IPS-NIHi11 (cell line): ENCODE measurements at regions not wholly inside any gene's neighbourhood (a gene's known extent, or its start where the extent isn't known, plus 50 kb on each side); places are given as distances from the start of the nearest gene placed in this dataset.
"Not testable (repeated sequence)": the region's sequence is repeated elsewhere in the genome, so short reads cannot be mapped to it uniquely, and the experiment has no call there.

Source experiments
- DNase-seq: peaks from one replicate; pipeline ENCODE4 v3.0.0; 2012; ENCODE audit warnings: mixed read lengths, low spot score

DNA sequence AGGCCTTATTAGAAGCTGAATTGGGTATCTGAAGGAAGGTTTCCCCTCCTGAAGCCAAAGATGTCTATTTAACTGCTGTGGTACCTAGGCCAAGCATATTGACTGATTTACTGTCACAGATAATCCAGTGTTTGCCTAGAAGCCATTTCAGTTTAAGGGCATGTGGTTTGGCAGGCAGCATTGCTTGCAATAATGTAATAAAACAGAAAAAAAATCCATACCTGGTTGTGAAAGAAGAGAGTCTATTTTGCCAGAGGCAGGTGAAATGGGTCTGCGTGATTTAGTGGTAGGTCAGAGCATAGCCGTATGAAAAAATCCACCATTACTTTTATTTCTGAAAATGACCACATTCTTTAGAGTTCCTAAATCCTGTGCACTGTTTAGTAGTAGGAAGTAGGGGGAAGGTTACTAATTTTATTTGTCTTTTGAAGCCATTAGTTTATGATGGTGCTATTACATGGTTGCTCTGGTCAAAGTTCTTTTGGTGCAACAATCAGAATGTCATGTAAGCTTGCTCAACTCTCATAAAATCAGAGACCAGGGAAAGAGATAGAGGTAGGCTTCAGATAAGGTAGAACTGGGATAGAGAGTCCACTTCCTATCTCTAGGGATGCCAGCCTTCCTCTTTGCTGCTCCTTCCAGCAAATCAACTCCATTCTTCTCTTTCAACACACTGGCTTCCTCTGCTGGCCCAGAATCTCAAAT is 343.4 kb downstream of the GPD2 start:
- no peak for DNase-seq

DNA sequence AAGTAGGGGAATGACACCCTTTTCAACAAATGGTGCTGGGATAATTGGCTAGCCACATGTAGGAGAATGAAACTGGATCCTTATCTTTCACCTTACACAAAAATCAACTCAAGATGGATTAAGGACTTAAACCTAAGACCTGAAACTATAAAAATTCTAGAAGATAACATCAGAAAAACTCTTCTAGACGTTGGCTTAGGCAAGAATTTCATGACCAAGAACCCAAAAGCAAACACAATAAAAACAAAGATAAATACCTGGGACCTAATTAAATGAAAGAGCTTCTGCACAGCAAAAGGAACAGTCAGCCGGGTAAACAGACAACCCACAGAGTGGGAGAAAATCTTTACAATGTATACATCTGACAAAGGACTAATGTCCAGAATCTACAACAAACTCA is 345.5 kb downstream of the GPD2 start:
- not testable (repeated sequence) for DNase-seq

DNA sequence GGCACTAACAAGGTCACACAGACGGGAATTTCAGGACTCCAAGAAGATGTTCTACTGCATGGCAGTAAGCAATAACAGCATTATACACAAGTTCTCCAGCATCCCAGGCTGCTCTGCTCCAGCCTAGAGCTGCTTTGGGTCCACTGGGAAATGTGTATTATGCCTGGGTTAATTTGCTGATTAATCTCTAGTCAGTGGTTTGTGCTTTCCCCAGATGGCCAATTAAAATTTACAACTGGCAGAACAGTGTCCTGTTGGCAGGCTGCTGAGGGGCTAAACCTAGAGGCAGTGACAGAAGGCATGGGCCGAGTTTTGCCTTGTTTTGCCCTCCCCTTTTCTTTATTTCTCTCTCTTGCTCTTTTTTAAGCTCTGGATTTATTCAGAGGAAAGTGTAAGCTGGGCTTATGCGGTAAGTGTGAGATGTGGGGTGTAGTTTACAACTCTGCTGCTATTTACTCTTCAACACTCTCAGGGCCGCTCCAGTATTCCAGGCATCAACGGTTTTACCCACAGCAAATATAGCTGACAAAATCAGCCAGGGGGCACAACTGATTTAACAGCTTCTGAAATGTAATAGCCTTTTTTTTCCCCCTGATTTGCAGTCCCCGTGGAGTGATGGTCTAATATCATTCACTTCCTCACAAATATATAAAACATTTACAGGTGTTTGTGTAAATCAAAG is 348.0 kb downstream of the GPD2 start:
- DNase-seq: no peak

DNA sequence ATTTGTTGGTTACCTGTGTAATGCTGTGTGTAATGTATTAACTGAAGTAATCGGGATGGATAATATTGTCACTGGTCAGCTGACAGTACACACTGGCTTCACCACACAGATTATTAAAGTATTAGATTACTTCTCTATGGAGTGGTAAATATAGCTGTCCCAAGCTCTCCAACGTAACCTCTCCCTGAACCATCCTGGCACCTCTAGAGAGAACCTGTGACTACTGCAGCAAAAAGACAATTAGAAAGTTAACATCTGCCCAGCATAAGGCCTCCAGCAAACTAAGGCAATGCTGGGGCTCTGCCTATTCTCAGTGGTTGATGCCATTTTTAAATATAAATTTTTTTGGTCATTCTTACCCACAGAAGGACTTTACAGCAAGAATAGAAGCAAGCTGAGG is 351.3 kb downstream of the GPD2 start:
- no peak for DNase-seq

DNA sequence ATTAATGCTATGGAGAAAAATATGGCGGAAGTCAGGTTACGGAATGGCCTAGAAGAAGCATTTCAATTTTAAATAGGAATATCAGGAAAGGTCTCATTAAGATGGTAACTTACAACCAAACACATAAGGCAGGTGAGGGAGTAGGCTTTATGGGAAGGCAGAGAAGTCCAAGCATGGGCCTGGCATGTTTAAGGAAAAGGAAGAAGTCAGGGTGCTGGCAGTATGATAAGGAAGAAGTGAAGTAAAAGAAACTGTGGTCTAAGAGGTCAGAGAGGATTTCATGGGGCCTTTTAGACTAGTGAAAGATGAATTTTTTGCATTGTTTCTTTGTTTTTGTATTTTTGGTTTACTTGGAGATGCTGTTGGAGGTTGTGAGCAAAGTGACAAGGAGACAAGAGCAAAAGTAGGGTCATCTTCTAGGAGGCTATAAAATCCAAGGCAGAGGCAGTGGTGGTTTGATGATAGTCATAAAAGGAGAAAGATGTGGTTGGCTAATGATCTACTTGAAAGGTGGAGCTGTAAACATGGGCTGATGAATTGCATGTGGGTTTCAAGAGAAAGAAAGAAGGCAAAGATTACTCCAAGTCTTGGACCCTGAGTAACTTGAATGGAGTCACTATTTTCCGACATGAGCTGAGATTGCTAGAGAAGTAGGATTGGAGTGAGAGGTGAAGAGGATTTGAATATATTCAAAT is 354.3 kb downstream of the GPD2 start:
- DNase-seq: no peak

DNA sequence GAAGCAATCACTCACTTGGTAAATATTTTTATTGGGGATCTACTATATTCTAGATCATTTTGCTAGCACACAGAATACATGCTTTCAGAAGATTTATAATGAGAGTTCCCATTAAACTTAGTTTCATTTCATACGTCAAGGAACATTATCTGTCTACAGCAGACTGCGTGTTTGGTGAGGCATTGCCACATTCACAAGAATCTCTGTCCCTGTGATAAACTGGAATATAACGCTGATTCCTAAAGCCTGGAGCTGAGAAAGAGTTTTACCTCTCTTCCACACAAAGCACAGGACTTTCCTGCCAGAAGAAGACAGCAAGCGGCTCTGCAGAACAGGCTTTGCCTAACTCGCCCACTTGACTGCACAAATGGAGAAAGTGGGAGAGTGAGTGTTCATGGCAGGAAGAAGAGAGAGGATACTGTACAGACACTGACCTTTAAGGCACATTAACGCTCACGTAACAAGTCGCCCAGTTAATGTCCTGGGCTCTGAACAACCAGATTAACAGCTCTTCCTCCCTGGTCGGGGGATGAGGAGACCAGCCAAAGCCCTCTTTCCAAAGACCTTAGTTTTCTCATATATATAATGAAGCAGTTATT is 356.2 kb downstream of the GPD2 start:
- no peak for DNase-seq

DNA sequence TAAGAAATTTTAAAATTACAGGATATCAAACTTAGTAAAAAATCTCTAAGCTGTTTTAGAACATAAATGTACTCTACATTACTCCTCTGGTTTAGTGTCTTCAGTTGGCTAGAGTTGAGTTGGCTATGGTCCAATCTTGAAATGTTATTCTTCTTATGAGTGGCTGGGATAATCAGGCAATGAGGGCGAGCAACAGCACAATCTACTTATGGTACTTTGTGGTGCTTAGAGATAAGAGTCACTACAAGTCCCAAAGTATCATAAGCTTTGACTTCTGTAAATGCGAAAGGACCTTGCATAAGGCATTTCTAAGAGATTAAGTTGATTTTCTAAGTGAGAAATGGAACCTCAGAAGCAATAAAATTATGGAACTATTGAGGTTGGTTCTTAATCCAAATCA is 361.7 kb downstream of the GPD2 start:
- no peak for DNase-seq

DNA sequence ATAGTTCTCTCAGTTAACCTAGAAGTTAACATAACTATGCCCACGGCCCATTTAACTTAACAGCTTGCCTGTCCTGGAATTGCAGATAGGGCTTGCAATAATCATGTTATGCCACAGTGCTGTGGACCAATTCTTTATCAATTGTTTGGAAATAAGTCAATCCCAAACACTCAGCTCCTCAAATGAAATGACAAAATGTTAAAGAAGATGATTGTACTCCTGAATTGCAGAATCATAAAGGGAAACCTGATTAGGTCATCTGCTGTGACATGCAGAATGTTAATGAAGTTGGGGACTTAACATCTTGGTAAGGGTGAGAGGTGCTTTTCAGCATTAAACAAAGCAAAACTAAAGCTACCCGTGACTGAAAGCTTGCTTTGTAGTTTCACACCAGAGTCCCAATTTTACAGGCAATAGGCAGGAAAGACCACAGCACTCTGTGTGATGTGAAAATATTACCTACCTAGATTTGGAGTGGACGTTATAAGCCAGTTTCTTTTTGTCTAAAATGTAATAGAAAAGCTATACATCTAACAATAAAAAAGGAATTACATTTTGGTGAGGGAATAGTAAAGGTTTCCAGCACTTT is 364.0 kb downstream of the GPD2 start:
- DNase-seq: no peak

DNA sequence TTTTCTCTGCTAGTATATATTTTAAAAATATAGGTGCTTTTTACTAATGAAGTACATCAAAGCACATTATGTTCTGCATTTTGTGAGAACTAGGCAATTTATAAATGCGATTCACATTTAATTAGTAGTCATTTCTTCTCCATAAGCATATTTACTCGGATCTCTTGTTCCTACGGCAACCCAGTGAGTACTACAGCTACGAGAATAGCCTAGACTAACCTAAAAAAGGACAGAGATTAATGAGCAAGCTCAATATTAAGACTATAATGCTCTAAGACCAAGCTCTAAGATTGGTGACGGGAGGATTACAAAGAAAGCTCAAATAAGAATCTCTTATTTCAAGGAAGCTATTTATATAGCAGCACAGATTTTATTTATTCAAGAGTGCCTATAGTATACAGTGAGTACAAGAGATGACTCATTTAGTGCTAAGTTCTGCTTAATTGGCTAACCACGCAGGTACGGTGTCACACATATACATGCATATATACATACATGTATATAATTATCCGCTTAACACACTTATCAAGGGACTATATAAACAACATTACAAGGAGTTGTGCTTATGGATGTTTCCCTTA is 364.7 kb downstream of the GPD2 start:
- no peak for DNase-seq

DNA sequence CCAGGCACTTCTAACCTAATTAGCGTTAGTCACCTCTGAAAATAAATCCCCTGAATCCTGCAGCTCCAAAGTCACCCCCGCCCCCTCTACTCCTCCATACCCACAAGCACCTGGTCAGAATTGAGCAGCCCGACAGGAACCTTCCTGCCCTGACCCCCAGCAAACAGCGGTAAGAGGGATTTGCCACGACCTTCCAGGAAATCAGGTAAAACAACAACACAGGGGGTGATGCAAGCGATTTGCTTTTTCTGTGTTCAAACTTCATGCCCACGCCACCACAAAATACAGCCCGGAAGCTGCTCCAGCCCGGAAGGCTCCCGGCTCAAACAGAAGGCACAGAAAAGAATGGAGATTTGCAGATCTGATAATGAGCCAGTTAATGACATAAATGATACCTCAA is 367.1 kb downstream of the GPD2 start:
- DNase-seq: peak; percentile 11

DNA sequence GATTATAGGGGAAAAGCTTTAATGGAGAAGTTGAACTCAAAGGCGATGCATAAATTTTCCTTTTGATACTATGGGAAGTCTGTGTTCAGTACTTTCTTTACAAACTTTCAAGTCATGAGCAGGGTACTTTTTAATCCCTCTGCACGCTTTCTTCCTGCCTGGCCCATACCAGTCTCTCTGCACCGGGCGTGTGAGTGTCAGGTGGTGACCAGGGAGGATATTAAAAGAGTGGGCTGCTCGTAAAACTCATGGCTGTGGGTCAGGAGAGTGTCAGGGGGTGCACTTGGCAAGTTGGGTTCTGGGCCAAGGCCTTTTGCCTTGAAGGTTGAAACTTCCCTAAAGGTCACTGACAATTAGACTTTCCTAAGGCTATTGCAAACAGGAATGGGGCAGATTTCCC is 367.8 kb downstream of the GPD2 start:
- DNase-seq: no peak

DNA sequence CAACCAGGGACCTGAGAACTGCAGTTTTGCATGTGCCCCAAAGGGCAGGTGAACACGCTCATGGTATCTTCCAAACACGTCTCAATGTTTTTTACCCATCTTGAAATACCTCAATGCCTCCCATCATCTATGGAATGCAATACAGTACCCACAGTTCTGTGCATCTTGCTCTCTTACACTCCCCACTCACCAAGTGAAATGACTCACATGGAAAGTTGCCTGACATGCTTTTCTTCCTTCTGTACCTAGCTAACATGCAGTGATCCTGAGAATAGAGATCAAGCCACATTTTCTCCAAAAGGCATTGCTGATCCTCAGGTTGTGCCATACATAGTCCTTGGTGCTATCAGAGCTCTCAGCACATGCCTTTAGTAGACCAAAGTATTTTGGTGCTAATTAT is 373.9 kb downstream of the GPD2 start:
- DNase-seq: no peak

DNA sequence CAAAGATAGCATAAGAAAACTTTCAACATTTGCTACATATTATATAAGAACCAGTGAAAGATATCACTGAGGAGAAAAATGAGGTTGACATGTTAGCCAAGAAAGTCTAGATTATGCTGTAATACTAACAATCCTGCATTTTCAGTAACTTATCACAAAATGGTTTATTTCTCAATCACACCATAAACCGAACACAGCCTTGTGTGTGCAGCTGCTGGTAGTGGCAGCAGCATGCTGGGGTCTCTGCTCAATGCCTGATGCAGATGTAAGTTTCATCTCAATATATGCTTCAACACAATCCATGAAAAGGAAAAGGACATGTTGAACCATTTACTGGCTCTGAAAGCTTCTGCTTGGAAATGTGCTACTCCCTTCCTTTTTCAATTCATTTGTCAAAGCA is 376.3 kb downstream of the GPD2 start:
- no peak for DNase-seq

DNA sequence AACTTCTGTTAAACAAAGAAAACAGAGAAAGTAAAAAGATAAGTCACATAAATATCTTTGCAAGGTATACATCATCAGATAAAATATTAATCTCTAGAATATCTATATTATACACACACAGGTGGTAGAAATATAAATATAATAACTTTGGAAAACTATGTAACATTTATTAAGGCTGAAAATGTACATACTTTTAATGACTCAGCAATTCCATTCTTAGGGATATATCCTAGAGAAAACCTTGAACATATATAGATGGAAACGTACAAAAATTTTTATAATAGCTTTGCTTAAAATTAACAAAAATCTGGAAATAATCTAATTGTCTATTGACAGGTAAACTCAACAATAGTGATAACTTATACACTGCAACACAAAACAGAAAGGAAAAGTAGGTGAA is 381.3 kb downstream of the GPD2 start:
- DNase-seq: no peak

DNA sequence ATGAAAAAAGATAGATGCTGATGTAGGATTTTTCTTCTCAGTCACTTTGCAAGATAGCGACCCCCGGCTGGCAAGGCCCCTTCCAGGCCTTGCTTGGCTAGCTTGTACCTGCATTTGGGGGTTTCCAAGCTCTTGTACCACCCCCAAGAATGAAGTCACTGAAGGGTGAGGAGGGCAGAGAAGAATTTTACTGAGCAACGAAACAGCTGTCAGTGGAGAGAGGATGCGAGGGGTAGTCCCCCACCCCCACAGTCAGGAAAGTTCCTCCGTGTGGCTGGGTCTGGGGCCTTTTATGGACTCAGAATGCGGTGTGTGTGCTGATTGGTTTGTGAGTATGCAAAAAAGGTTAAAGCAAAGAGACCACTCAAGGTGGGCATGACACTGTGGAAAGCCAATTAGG is 382.0 kb downstream of the GPD2 start:
- DNase-seq: no peak

DNA sequence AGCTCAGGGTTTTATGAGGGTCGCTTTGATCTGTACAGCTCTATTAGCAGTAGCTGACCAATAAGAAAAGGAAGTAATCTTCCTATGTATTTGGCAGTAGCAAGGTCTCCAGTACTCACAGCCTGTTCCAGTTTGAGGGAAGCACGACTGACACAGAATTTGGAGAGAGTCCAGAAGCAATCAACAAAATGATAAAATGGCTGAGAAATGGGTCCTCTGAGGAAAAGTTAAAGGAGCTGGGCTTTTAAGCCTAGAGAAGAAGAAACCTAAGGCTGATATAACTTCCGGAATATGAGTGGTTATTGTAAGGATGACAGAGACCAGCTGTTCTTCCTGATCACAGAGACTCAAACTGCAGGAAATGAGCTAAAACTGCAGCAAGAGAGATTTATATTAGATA is 382.8 kb downstream of the GPD2 start:
- DNase-seq: no peak

DNA sequence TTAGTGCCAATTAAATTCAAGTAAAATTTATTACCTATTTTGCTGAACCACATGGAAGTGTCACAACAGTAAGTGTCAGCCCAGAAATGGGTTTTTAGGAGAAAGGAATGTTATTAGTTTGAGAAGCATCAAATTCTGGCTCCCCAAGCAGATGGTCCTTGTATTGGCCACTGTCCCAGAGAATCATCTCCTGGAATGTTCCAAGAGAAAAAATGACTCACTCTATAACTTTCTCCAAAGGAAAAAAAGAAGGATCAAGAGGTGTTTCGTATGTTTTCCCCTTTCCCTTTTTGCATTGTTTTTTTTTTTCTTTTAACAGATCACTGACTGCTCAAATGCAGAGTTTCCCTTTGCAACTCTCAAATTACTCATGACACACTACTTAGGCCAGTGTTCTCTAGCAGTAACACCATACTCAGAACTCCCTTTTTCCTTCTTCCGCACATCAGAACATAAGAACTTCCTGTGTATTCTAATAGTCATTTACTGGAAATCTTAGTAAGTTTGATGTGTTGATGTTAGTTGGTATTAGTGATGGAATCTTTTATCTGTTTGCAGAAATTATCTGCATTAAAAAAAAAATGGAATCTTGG is 390.3 kb downstream of the GPD2 start:
- no peak for DNase-seq

DNA sequence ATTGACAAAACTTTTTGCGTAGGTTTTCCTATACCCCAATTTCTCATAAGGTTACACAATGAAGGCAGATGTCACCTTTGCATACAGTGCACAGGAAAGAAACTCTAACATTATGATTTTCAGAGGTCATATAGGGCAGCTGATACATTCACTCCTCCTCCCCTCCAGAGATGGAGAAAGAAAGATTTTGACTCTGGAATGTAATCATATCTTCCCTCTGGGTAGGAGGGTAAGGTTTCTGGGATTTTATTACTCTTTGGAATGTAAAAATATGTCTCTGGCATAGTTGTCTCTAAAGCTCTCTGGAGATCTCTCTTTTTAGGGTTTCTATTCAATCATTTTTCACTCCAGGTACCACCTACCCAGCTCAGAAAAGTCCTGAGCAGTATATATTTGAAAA is 398.3 kb downstream of the GPD2 start:
- no peak for DNase-seq

DNA sequence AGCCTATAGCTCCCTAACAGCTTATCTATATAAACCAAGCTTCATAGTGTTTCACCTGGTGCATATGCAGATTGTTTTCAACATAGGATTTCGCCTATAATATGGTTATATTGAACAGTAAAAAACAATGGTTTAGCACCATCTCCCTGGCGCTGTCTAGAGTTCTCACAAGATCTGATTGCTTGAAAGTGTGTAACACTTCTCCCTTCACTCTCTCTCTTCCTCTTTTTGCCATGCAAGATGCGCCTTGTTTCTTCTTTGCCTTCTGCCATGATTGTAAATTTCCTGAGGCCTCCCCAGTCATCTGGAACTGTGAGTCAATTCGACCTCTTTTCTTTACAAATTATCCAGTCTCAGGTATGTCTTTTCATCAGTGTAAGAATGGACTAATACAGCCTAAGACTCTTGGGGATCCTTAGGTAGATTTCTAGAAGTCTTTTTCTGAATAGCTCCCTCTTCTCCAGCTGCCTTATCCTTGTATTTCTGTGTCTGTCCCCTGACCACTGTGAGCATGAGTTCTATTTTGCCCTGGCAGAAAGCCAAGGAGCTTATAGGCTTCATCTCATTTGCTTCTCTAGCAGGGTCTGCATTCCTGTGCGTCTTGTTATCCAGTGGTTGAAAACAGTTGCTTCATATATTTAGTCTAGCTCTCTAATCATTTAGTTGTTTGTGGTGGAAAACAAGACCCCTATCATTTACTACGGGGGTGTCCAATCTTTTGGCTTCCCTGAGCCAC is 401.6 kb downstream of the GPD2 start:
- no peak for DNase-seq

DNA sequence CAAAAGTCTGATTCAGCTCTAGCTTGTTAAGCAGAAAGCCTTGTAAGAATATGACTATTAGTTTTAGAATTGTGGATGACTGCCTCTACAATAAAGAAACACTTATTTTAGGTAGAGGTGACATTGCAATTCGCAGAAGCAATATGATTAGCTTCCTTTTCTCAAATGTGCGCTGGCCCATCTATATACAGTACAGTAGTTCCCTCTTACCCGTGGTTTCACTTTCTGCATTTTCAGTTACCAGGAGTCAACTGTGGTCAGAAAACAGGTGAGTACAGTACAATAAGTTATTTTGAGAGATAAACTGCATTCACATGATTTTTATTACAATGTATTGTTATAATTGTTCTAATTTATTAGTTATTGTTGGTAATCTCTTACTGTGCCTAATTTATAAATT is 405.1 kb downstream of the GPD2 start:
- DNase-seq: no peak
